Liver (tissue), 3 donors: ENCODE measurements at regions not wholly inside any gene's neighbourhood (a gene's known extent, or its start where the extent isn't known, plus 50 kb on each side); places are given as distances from the start of the nearest gene placed in this dataset.

ENCODE experiments used
- EGR1 ChIP-seq, 2 donors: IDR thresholded peaks; 2 replicates each; pipeline ENCODE4 v1.6.1; 2016 to 2018; ENCODE audit warnings: antibody characterized with exemption in 2 of 2, low read depth in 2 of 2
- FOXA1 ChIP-seq: IDR thresholded peaks from 2 replicates; pipeline ENCODE4 v1.6.1; 2016; ENCODE audit warnings: antibody characterized with exemption
- GABPA ChIP-seq, 2 donors: IDR thresholded peaks in 1 of 2; conservative IDR thresholded peaks in 1 of 2; 2 replicates each; pipeline ENCODE4 v1.6.1; 2016; ENCODE audit warnings: antibody characterized with exemption in 2 of 2, mild to moderate bottlenecking in 1 of 2, moderate library complexity in 1 of 2
- TF ChIP-seq, protein P1 (sequence below): fragments of 150-350 bp; IDR thresholded peaks from 2 replicates; pipeline ENCODE4 v1.5.1; 2017; ENCODE audit warnings: improper control_type of control experiment, low read depth, low read length; ENCODE audit not compliant: missing input control
- TF ChIP-seq, protein P2 (sequence below): IDR thresholded peaks from 2 replicates; pipeline ENCODE4 v1.6.1; 2016; ENCODE audit warnings: antibody characterized with exemption, mild to moderate bottlenecking
- donor health status: healthy.
- donor health status: healthy.

DNA sequence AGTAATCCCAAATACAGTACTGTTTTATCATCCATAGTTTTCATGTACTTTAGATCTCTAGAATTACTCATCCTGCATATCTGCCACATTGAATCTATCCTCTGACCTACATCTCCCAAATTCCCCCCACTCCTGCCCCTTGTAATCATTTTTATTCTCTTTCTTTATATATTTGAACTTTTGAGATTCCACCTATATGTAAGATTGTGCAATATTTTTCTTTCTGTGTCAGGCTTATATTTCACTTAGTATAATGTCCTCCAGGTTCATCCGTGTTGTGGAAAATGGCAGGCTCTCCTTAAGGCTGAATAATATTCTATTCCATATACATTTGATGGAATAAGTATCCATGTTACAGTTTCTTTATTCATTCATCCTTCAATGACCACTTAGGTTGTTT lies 640.4 kb downstream of the POM121L12 start:
- TF ChIP-seq, protein P1, sequence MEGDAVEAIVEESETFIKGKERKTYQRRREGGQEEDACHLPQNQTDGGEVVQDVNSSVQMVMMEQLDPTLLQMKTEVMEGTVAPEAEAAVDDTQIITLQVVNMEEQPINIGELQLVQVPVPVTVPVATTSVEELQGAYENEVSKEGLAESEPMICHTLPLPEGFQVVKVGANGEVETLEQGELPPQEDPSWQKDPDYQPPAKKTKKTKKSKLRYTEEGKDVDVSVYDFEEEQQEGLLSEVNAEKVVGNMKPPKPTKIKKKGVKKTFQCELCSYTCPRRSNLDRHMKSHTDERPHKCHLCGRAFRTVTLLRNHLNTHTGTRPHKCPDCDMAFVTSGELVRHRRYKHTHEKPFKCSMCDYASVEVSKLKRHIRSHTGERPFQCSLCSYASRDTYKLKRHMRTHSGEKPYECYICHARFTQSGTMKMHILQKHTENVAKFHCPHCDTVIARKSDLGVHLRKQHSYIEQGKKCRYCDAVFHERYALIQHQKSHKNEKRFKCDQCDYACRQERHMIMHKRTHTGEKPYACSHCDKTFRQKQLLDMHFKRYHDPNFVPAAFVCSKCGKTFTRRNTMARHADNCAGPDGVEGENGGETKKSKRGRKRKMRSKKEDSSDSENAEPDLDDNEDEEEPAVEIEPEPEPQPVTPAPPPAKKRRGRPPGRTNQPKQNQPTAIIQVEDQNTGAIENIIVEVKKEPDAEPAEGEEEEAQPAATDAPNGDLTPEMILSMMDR: no peak
- TF ChIP-seq EGR1 (IDR thresholded peaks at IDR 0.05; ENCODE audit: low read depth in 2 of 2) (no peak), GABPA (IDR thresholded peaks at IDR 0.05 in 1 of 2, conservative IDR thresholded peaks at IDR 0.05 in 1 of 2) (no peak), FOXA1 (no peak)
- TF ChIP-seq, protein P2, sequence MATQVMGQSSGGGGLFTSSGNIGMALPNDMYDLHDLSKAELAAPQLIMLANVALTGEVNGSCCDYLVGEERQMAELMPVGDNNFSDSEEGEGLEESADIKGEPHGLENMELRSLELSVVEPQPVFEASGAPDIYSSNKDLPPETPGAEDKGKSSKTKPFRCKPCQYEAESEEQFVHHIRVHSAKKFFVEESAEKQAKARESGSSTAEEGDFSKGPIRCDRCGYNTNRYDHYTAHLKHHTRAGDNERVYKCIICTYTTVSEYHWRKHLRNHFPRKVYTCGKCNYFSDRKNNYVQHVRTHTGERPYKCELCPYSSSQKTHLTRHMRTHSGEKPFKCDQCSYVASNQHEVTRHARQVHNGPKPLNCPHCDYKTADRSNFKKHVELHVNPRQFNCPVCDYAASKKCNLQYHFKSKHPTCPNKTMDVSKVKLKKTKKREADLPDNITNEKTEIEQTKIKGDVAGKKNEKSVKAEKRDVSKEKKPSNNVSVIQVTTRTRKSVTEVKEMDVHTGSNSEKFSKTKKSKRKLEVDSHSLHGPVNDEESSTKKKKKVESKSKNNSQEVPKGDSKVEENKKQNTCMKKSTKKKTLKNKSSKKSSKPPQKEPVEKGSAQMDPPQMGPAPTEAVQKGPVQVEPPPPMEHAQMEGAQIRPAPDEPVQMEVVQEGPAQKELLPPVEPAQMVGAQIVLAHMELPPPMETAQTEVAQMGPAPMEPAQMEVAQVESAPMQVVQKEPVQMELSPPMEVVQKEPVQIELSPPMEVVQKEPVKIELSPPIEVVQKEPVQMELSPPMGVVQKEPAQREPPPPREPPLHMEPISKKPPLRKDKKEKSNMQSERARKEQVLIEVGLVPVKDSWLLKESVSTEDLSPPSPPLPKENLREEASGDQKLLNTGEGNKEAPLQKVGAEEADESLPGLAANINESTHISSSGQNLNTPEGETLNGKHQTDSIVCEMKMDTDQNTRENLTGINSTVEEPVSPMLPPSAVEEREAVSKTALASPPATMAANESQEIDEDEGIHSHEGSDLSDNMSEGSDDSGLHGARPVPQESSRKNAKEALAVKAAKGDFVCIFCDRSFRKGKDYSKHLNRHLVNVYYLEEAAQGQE: no peak
